ENCODE measurements at regions not wholly inside any gene's neighbourhood (a gene's known extent, or its start where the extent isn't known, plus 50 kb on each side); places are given as distances from the start of the nearest gene placed in this dataset.
A peak's percentile ranks its signal among the peaks of the same experiment; 100 is the strongest.

- no peak overlapping the region for H3K27ac ChIP-seq
- no peak for DNase-seq (ENCODE audit: low spot score)
- POLR2A ChIA-PET (ENCODE audit: low non-redundant PET): no interaction called here
- CTCF ChIA-PET: no interaction called here
- TF ChIP-seq CTCF (conservative IDR thresholded peaks at IDR 0.05; ENCODE audit: low read depth): no peak
Measured at GRCh38 chr12:102344691-102345090, 135.7 kb downstream of the IGF1 start.

- ChIA-PET CTCF (interaction anchor here (0.6 kb wide), 1 partner anchor 139 kb away, joined by 3 read pairs; no protein-coding TSS in a partner anchor), POLR2A (ENCODE audit: low non-redundant PET) (no interaction called here)
- TF ChIP-seq CTCF (conservative IDR thresholded peaks at IDR 0.05; ENCODE audit: low read depth): no peak
- no peak overlapping the region for H3K27ac ChIP-seq
- peak; percentile 10 for DNase-seq (ENCODE audit: low spot score)
Measured at GRCh38 chr12:102343361-102344121, 136.8 kb downstream of the IGF1 start.

GRCh38 chr12:102342281-102343006 lies 137.9 kb downstream of the IGF1 start:
- no peak for DNase-seq (ENCODE audit: low spot score)
- no peak for TF ChIP-seq CTCF (conservative IDR thresholded peaks at IDR 0.05; ENCODE audit: low read depth)
- ChIA-PET POLR2A (ENCODE audit: low non-redundant PET) (no interaction called here), CTCF (no interaction called here)
- no peak overlapping the region for H3K27ac ChIP-seq

GRCh38 chr12:102334765-102335164 lies 137.1 kb upstream of the PMCH start:
- POLR2A ChIA-PET (ENCODE audit: low non-redundant PET): no interaction called here
- no peak for DNase-seq (ENCODE audit: low spot score)
- CTCF ChIA-PET: no interaction called here
- no peak for TF ChIP-seq CTCF (conservative IDR thresholded peaks at IDR 0.05; ENCODE audit: low read depth)
- no peak overlapping the region for H3K27ac ChIP-seq

GRCh38 chr12:102331419-102331818 lies 133.8 kb upstream of the PMCH start:
- no peak for TF ChIP-seq CTCF (conservative IDR thresholded peaks at IDR 0.05; ENCODE audit: low read depth)
- ChIA-PET CTCF (interaction anchor here (0.6 kb wide), 1 partner anchor 140 kb away, joined by 3 read pairs; no protein-coding TSS in a partner anchor), POLR2A (ENCODE audit: low non-redundant PET) (no interaction called here)
- no peak overlapping the region for H3K27ac ChIP-seq
- no peak for DNase-seq (ENCODE audit: low spot score)

- CTCF ChIA-PET: interaction anchor here (0.5 kb wide), 1 partner anchor 836 kb away, joined by 3 read pairs; no protein-coding TSS in a partner anchor
- POLR2A ChIA-PET (ENCODE audit: low non-redundant PET): no interaction called here
- no peak for DNase-seq (ENCODE audit: low spot score)
- H3K27ac ChIP-seq: no peak overlapping the region
- TF ChIP-seq CTCF (conservative IDR thresholded peaks at IDR 0.05; ENCODE audit: low read depth): no peak
Measured at GRCh38 chr12:102329883-102330282, 132.2 kb upstream of the PMCH start.
